ENCODE measurements at regions not wholly inside any gene's neighbourhood (a gene's known extent, or its start where the extent isn't known, plus 50 kb on each side); places are given as distances from the start of the nearest gene placed in this dataset.

- no peaks in the 10 kb centered on the region for H3K36me3 ChIP-seq
- no peaks in the 10 kb centered on the region for H3K27me3 ChIP-seq
- H3K4me1 ChIP-seq: no peaks in the 10 kb centered on the region
- H3K27ac ChIP-seq: no peak overlapping the region
- H3K4me3 ChIP-seq: no peak overlapping the region
- H3K9me3 ChIP-seq: no peaks in the 10 kb centered on the region
- TF ChIP-seq POLR2AphosphoS5 (IDR thresholded peaks at IDR 0.05): no peak
- TF ChIP-seq, protein P1, sequence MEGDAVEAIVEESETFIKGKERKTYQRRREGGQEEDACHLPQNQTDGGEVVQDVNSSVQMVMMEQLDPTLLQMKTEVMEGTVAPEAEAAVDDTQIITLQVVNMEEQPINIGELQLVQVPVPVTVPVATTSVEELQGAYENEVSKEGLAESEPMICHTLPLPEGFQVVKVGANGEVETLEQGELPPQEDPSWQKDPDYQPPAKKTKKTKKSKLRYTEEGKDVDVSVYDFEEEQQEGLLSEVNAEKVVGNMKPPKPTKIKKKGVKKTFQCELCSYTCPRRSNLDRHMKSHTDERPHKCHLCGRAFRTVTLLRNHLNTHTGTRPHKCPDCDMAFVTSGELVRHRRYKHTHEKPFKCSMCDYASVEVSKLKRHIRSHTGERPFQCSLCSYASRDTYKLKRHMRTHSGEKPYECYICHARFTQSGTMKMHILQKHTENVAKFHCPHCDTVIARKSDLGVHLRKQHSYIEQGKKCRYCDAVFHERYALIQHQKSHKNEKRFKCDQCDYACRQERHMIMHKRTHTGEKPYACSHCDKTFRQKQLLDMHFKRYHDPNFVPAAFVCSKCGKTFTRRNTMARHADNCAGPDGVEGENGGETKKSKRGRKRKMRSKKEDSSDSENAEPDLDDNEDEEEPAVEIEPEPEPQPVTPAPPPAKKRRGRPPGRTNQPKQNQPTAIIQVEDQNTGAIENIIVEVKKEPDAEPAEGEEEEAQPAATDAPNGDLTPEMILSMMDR (IDR thresholded peaks at IDR 0.05): no peak
- no peak for ATAC-seq
These were observed 1962.1 kb downstream of the PCDH9 start for GRCh38 chr13:65268009-65268408.

DNA sequence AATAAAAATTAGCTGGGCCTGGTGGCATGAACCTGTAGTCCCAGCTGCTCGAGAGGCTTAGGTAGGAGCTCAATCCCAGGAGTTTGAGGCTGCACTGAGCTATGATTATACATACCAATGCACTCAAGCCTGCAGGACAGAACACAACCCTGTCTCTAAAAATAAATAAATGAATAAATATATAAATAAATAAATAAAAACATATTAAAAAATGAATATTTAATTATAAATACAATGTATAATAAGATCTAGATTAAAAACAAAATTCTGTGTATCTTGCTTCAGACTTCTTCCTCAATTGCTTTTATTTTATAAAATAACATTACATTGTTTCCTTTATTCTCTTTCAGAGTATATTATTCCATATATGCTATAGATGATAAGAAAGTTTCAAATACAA lies 1964.1 kb downstream of the PCDH9 start:
- no peak for ATAC-seq
- TF ChIP-seq POLR2AphosphoS5 (IDR thresholded peaks at IDR 0.05) (no peak), EP300 (IDR thresholded peaks at IDR 0.05) (no peak), POLR2A (IDR thresholded peaks at IDR 0.05) (no peak)
- TF ChIP-seq, protein P1 (IDR thresholded peaks at IDR 0.05): no peak
- H3K27ac ChIP-seq: no peak overlapping the region
- no peak overlapping the region for H3K4me3 ChIP-seq
- H3K36me3 ChIP-seq: no peaks in the 10 kb centered on the region
- H3K27me3 ChIP-seq: no peaks in the 10 kb centered on the region
- no peaks in the 10 kb centered on the region for H3K9me3 ChIP-seq
- WGBS, 2 donors (ENCODE audit: low coverage in 1 of 2): 77% methylated on average over 1 of the region's 1 CpG; no CpG with 5 or more reads in 1 of the 2 donors
- no peaks in the 10 kb centered on the region for H3K4me1 ChIP-seq

- 63% methylated on average over 1 of the region's 2 CpGs; no CpG with 5 or more reads in 1 of the 2 donors for WGBS, 2 donors (ENCODE audit: low coverage in 1 of 2)
- Histone ChIP-seq H3K9me3 (no peaks in the 10 kb centered on the region), H3K4me1 (no peaks in the 10 kb centered on the region), H3K27me3 (no peaks in the 10 kb centered on the region), H3K36me3 (no peaks in the 10 kb centered on the region), H3K4me3 (no peak overlapping the region), H3K27ac (no peak overlapping the region)
- no peak for ATAC-seq
- TF ChIP-seq POLR2A (IDR thresholded peaks at IDR 0.05) (no peak), EP300 (IDR thresholded peaks at IDR 0.05) (no peak), POLR2AphosphoS5 (IDR thresholded peaks at IDR 0.05) (no peak)
- TF ChIP-seq, protein P1 (IDR thresholded peaks at IDR 0.05): no peak
These were observed 1966.1 kb downstream of the PCDH9 start for GRCh38 chr13:65264066-65264465.

GRCh38 chr13:65260946-65261891 lies 1968.9 kb downstream of the PCDH9 start:
- Histone ChIP-seq H3K27ac (no peak overlapping the region), H3K4me3 (no peak overlapping the region), H3K27me3 (no peaks in the 10 kb centered on the region), H3K9me3 (no peaks in the 10 kb centered on the region), H3K4me1 (no peaks in the 10 kb centered on the region), H3K36me3 (no peaks in the 10 kb centered on the region)
- TF ChIP-seq, protein P1 (IDR thresholded peaks at IDR 0.05): no peak
- TF ChIP-seq POLR2A (IDR thresholded peaks at IDR 0.05) (no peak), POLR2AphosphoS5 (IDR thresholded peaks at IDR 0.05) (no peak), EP300 (IDR thresholded peaks at IDR 0.05) (no peak)
- ATAC-seq: no peak
- 19 to 46% methylated on average over 5 of the region's 5 CpGs for WGBS, 2 donors (ENCODE audit: low coverage in 1 of 2)

GRCh38 chr13:65240773-65241172 lies 1989.4 kb downstream of the PCDH9 start:
- no peak for TF ChIP-seq POLR2A (IDR thresholded peaks at IDR 0.05)
- TF ChIP-seq EP300 (IDR thresholded peaks at IDR 0.05): no peak
- TF ChIP-seq, protein P1 (IDR thresholded peaks at IDR 0.05): no peak
- no peak for TF ChIP-seq POLR2AphosphoS5 (IDR thresholded peaks at IDR 0.05)
- Histone ChIP-seq H3K4me1 (no peaks in the 10 kb centered on the region), H3K27ac (no peak overlapping the region), H3K4me3 (no peak overlapping the region), H3K9me3 (peaks cover 0 to 9% (median 0%) of the 10 kb centered on the region in 3 donors), H3K27me3 (no peaks in the 10 kb centered on the region), H3K36me3 (no peaks in the 10 kb centered on the region)
- WGBS, 2 donors (ENCODE audit: low coverage in 1 of 2): 92% methylated on average over 1 of the region's 1 CpG
- no peak for ATAC-seq

Data from gastroesophageal sphincter (tissue), 4 donors.